Gastroesophageal sphincter (tissue), 4 donors: ENCODE measurements at regions not wholly inside any gene's neighbourhood (a gene's known extent, or its start where the extent isn't known, plus 50 kb on each side); places are given as distances from the start of the nearest gene placed in this dataset.

Experiments
- ATAC-seq: fragments of 150-250 bp; one replicate; pipeline ENCODE4 v1.9.1; 2016; ENCODE audit warnings: mild to moderate bottlenecking, moderate library complexity
- H3K27ac ChIP-seq, 4 donors: fragments of 200-600 bp; sonication (generic) in 3 of 4; 1 replicate in 3 of 4; 2 replicates in 1 of 4; pipeline ENCODE4 v1.5.1; 2016 to 2019
- H3K27me3 ChIP-seq: fragments of 200-600 bp; sonication (generic); one replicate; pipeline ENCODE4 v1.5.1; 2019
- H3K36me3 ChIP-seq, 2 donors: fragments of 200-600 bp; sonication (generic); one replicate each; pipeline ENCODE4 v1.5.1; 2019; ENCODE audit warnings: control low read depth in 1 of 2
- H3K4me1 ChIP-seq, 3 donors: fragments of 200-600 bp; sonication (generic); 1 replicate in 2 of 3; 2 replicates in 1 of 3; pipeline ENCODE4 v1.5.1; 2016 to 2019; ENCODE audit warnings: control low read depth in 2 of 3
- H3K4me3 ChIP-seq, 2 donors: fragments of 200-600 bp; sonication (generic); one replicate each; pipeline ENCODE4 v1.5.1; 2019; ENCODE audit warnings: mild to moderate bottlenecking in 1 of 2, moderate library complexity in 1 of 2
- H3K9me3 ChIP-seq, 3 donors: fragments of 200-600 bp; sonication (generic); one replicate each; pipeline ENCODE4 v1.5.1; 2017 to 2019; ENCODE audit warnings: control low read depth in 2 of 3
- EP300 ChIP-seq: sonication (generic); formaldehyde crosslinking; IDR thresholded peaks from one replicate; pipeline ENCODE4 v1.6.1; 2017; ENCODE audit warnings: antibody characterized with exemption, mild to moderate bottlenecking
- POLR2A ChIP-seq, 2 donors: fragments of 450-650 bp; IDR thresholded peaks; one replicate each; pipeline ENCODE4 v1.6.1; 2017; ENCODE audit warnings: antibody characterized with exemption in 2 of 2, mild to moderate bottlenecking in 2 of 2, moderate library complexity in 1 of 2
- POLR2AphosphoS5 ChIP-seq: sonication (generic); formaldehyde crosslinking; IDR thresholded peaks from one replicate; pipeline ENCODE4 v1.6.1; 2017; ENCODE audit warnings: antibody characterized with exemption
- WGBS, 2 donors: methylation state at CpG; one replicate each; pipeline ENCODE4 v1.1.5; 2018; ENCODE audit warnings: low coverage in 1 of 2; 5-methylcytosine and 5-hydroxymethylcytosine counted together
- TF ChIP-seq, protein P1 (sequence below), 4 experiments: fragments of 200-600 bp in 2 of 4; fragments of 450-650 bp in 2 of 4; sonication (generic) in 1 of 4; IDR thresholded peaks; one replicate each; pipeline ENCODE4 v1.5.1; 2017 to 2019; ENCODE audit warnings: antibody characterized with exemption in 4 of 4, mild to moderate bottlenecking in 2 of 4, moderate library complexity in 2 of 4

DNA sequence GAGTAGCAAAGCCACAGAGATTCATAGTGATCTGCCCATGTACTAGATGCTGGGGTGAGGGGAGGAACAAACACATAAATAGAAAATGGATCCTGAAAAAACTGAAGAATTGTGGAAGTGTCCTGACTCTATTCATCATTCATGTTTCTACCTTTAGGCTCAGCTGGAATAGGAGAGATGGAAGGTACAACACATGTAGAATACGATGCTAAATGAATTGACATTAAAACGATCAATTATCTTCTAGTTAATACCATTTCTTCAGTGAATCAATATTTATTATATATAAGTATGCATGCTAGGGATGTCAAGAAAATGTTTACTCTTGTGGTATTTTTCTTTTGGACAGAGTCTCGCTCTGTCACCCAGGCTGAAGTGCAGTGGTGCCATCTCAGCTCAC is 159.1 kb downstream of the IRS1 start:
- WGBS, 2 donors = 89 to 95% methylated on average over 3 of the region's 3 CpGs
- no peak overlapping the region for H3K4me3 ChIP-seq
- H3K4me1 ChIP-seq = peaks cover 0 to 21% (median 5%) of the 10 kb centered on the region in 3 donors
- peaks cover 0 to 13% (median 0%) of the 10 kb centered on the region in 3 donors for H3K9me3 ChIP-seq
- TF ChIP-seq, protein P1, sequence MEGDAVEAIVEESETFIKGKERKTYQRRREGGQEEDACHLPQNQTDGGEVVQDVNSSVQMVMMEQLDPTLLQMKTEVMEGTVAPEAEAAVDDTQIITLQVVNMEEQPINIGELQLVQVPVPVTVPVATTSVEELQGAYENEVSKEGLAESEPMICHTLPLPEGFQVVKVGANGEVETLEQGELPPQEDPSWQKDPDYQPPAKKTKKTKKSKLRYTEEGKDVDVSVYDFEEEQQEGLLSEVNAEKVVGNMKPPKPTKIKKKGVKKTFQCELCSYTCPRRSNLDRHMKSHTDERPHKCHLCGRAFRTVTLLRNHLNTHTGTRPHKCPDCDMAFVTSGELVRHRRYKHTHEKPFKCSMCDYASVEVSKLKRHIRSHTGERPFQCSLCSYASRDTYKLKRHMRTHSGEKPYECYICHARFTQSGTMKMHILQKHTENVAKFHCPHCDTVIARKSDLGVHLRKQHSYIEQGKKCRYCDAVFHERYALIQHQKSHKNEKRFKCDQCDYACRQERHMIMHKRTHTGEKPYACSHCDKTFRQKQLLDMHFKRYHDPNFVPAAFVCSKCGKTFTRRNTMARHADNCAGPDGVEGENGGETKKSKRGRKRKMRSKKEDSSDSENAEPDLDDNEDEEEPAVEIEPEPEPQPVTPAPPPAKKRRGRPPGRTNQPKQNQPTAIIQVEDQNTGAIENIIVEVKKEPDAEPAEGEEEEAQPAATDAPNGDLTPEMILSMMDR (IDR thresholded peaks at IDR 0.05) = no peak
- TF ChIP-seq EP300 (no peak), POLR2A (IDR thresholded peaks at IDR 0.05) (no peak), POLR2AphosphoS5 (no peak)
- no peak overlapping the region for H3K27ac ChIP-seq
- H3K27me3 ChIP-seq = no peaks in the 10 kb centered on the region
- no peak for ATAC-seq
- no peaks in the 10 kb centered on the region for H3K36me3 ChIP-seq

DNA sequence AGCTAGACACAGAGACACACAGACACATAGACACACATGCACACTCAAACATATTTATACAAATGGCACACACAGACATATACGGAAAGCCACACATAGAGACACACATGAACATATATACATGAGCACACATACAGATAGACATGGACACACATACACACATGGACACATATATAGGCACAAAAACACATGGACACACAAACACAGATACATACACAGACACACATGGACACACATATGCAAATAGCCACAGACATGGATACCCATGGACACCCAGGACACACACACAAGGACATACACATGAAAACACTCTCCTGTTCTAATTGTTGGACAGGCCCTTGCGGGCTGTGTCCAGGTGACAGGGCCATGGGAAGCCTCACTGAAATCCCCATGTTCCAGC is 160.1 kb downstream of the IRS1 start:
- no peaks in the 10 kb centered on the region for H3K36me3 ChIP-seq
- no peak overlapping the region for H3K4me3 ChIP-seq
- no peaks in the 10 kb centered on the region for H3K27me3 ChIP-seq
- ATAC-seq = no peak
- no peak overlapping the region for H3K27ac ChIP-seq
- H3K9me3 ChIP-seq = peaks cover 0 to 13% (median 0%) of the 10 kb centered on the region in 3 donors
- TF ChIP-seq POLR2AphosphoS5 = no peak
- TF ChIP-seq POLR2A (IDR thresholded peaks at IDR 0.05) = no peak
- 92 to 100% methylated on average over 1 to 2 of the region's 2 CpGs for WGBS, 2 donors
- peaks cover 0 to 21% (median 5%) of the 10 kb centered on the region in 3 donors for H3K4me1 ChIP-seq

DNA sequence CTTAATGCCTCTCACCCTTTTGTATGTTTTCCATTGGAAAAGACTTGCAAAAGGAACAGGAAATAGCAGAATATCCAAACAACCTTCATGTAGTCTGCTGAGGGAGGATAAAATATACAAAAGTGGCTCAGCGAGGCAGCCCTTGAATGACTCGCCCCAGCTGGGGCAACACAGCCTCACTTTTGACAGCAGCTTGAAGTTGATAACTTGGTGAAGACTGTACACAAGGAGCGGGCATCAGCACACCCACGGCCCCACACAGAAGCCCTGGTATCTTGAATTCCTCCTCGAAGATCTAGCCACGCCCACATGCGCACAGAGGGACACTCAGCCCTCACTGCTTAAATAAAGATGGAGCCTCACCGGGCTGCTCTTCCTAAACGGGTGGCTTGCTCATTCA is 161.0 kb downstream of the IRS1 start:
- no peak overlapping the region for H3K4me3 ChIP-seq
- no peaks in the 10 kb centered on the region for H3K27me3 ChIP-seq
- H3K27ac ChIP-seq = no peak overlapping the region
- H3K36me3 ChIP-seq = no peaks in the 10 kb centered on the region
- TF ChIP-seq POLR2AphosphoS5 = no peak
- TF ChIP-seq POLR2A (IDR thresholded peaks at IDR 0.05) = no peak
- TF ChIP-seq, protein P1 (IDR thresholded peaks at IDR 0.05) = no peak
- no peak for TF ChIP-seq EP300
- peaks cover 0 to 15% (median 5%) of the 10 kb centered on the region in 3 donors for H3K4me1 ChIP-seq
- H3K9me3 ChIP-seq = peaks cover 0 to 13% (median 0%) of the 10 kb centered on the region in 3 donors
- ATAC-seq = no peak
- 69 to 96% methylated on average over 4 to 8 of the region's 9 CpGs for WGBS, 2 donors

DNA sequence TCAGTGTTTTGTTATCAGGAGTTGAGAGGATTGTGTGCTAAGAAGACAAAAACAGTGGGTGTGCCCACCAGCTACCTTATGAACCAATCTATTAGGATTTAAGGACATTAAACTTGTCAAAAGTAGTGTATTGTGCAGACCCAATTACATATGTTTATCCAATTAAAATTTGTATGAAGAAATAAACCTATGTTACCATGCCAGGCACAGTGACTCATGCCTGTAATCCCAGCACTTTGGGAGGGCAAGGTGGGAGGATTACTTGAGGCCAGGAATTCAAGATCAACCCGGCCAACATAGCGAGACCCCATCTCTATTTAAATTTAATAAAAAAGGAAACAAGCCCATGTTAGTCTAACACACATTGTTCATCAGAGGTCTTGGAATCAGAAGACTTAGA is 162.2 kb downstream of the IRS1 start:
- H3K27me3 ChIP-seq = no peaks in the 10 kb centered on the region
- peaks cover 0 to 13% (median 0%) of the 10 kb centered on the region in 3 donors for H3K9me3 ChIP-seq
- 89 to 100% methylated on average over 1 to 2 of the region's 2 CpGs for WGBS, 2 donors
- no peak overlapping the region for H3K4me3 ChIP-seq
- peaks cover 0 to 9% (median under 1%) of the 10 kb centered on the region in 3 donors for H3K4me1 ChIP-seq
- no peak for ATAC-seq
- TF ChIP-seq POLR2AphosphoS5 (no peak), POLR2A (IDR thresholded peaks at IDR 0.05) (no peak)
- H3K27ac ChIP-seq = no peak overlapping the region
- no peaks in the 10 kb centered on the region for H3K36me3 ChIP-seq

DNA sequence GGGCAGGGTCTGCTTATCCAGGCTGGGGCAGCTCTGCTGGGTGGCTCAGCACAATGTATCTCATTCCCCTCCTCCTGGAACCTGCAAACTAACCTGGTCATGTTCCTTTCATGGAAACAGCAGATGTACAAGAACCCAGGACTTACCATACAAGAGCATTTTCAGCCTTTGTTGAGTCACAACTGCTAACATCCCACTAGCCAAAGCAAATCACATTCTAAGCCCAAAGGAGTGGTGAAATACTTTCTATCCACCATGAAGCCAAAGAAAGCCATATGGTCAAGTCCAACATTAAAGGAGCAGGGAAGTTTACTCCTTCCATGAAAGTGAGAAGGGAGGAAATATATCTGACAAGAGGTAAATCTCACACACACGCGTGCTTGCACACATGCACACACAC is 163.0 kb downstream of the IRS1 start:
- 89 to 100% methylated on average over 2 of the region's 2 CpGs for WGBS, 2 donors
- peaks cover 0 to 17% (median 4%) of the 10 kb centered on the region in 3 donors for H3K4me1 ChIP-seq
- no peak overlapping the region for H3K27ac ChIP-seq
- peaks cover 0 to 13% (median 0%) of the 10 kb centered on the region in 3 donors for H3K9me3 ChIP-seq
- TF ChIP-seq, protein P1 (IDR thresholded peaks at IDR 0.05) = no peak
- TF ChIP-seq POLR2AphosphoS5 (no peak), EP300 (no peak), POLR2A (IDR thresholded peaks at IDR 0.05) (no peak)
- no peaks in the 10 kb centered on the region for H3K36me3 ChIP-seq
- H3K27me3 ChIP-seq = no peaks in the 10 kb centered on the region
- H3K4me3 ChIP-seq = no peak overlapping the region
- ATAC-seq = no peak

DNA sequence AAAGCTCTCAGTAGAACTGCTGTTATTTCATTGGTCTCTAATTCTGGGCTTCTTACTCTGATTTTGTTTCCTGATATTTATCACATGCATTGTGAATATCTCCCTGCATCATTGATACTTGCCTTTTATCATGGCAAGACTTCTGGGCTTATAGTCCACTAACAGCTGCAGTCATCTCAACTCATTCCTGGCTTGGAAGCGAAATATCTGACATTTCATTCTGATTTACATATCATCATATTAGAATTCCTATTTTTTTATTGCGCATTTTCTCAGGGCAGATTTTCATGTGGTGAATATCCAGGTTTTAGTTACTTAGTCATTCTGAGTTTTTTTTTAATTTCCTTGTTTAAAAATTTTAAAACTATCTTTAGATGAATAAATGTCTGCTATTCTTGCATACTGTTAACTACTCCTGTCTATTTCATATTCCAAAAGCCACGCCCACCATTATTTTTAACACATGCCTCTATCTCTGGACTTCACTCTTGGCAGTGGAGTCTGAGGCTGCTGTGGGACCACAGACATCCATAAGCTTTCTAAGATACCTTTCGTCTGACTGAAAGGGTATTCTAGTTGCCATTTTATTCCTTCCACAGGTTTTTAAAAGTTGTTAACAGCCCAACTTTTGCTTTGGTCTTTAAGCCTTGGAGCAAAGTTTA is 164.5 kb downstream of the IRS1 start:
- Histone ChIP-seq H3K36me3 (no peaks in the 10 kb centered on the region), H3K4me1 (peaks cover 0 to 27% (median 4%) of the 10 kb centered on the region in 3 donors), H3K9me3 (peaks cover 0 to under 1% (median 0%) of the 10 kb centered on the region in 3 donors), H3K4me3 (no peak overlapping the region), H3K27me3 (no peaks in the 10 kb centered on the region), H3K27ac (no peak overlapping the region)
- WGBS, 2 donors = 73 to 83% methylated on average over 3 to 4 of the region's 4 CpGs
- ATAC-seq = no peak
- no peak for TF ChIP-seq POLR2AphosphoS5
- TF ChIP-seq EP300 = no peak
- TF ChIP-seq, protein P1 (IDR thresholded peaks at IDR 0.05) = no peak
- no peak for TF ChIP-seq POLR2A (IDR thresholded peaks at IDR 0.05)
